Skeletal muscle tissue (tissue), 3 donors: ENCODE measurements at regions not wholly inside any gene's neighbourhood (a gene's known extent, or its start where the extent isn't known, plus 50 kb on each side); places are given as distances from the start of the nearest gene placed in this dataset.

Experiments used
- H3K27ac ChIP-seq: one replicate; pipeline ENCODE4 v1.7.0; 2013; ENCODE audit warnings: mild to moderate bottlenecking, low read depth, low read length, inconsistent platforms
- H3K27me3 ChIP-seq, 3 donors: one replicate each; pipeline ENCODE4 v1.7.0; 2013; ENCODE audit warnings: low read length in 3 of 3; ENCODE audit not compliant: control insufficient read depth in 3 of 3, insufficient read depth in 3 of 3
- H3K36me3 ChIP-seq, 3 donors: one replicate each; pipeline ENCODE4 v1.7.0; 2013; ENCODE audit warnings: low read length in 3 of 3; ENCODE audit not compliant: control insufficient read depth in 3 of 3, insufficient read depth in 3 of 3
- H3K4me1 ChIP-seq, 3 donors: one replicate each; pipeline ENCODE4 v1.7.0; 2013; ENCODE audit warnings: low read length in 3 of 3, mild to moderate bottlenecking in 3 of 3; ENCODE audit not compliant: control insufficient read depth in 3 of 3, insufficient read depth in 3 of 3
- H3K4me3 ChIP-seq, 3 donors: one replicate each; pipeline ENCODE4 v1.7.0; 2013; ENCODE audit warnings: low read length in 3 of 3
- H3K9ac ChIP-seq, 3 donors: one replicate each; pipeline ENCODE4 v1.7.0; 2013; ENCODE audit warnings: low read length in 3 of 3, mild to moderate bottlenecking in 3 of 3, moderate library complexity in 2 of 3, low read depth in 1 of 3
- H3K9me3 ChIP-seq, 3 donors: one replicate each; pipeline ENCODE4 v1.7.0; 2013; ENCODE audit warnings: low read length in 3 of 3; ENCODE audit not compliant: control insufficient read depth in 3 of 3
- donor health status: Osteomylitis.

DNA sequence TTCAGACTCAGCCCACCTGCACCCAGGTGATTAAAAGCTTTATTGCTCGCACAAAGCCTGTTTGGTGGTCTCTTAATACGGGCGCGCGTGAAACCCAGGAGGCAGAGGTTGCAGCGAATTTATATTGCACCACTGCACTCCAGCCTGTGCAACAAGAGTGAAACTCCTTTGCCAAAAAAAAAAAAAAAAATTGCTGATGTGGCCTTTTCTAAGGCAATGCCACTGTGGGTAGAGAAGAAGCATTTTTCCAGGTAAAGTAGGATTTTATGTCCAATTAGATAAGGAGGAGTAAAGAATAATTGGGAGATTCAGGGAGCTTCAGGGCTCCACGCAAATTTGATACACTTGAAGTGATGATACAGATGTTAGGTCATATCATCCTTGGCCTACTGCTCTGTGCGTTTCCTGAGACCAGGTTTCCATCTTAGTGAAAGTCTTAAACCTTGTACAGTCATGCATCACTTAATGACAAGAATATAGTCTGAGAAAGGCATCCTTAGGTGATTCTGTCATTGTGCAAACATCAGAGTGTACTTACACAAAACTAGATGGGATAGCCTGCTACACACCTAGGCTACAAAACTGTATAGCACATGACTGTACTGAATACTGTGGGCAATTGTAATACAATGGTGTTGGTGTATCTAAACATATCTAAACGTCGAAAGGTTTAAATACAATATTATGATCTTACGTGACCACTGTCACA lies 150.9 kb downstream of the SPRY2 start:
- Histone ChIP-seq H3K4me3 (no peak overlapping the region), H3K27me3 (no peaks in the 10 kb centered on the region), H3K36me3 (no peaks in the 10 kb centered on the region), H3K9me3 (no peaks in the 10 kb centered on the region), H3K4me1 (no peaks in the 10 kb centered on the region), H3K9ac (no peak overlapping the region), H3K27ac (no peak overlapping the region)

GRCh38 chr13:80180740-80181355 lies 160.1 kb downstream of the SPRY2 start:
- Histone ChIP-seq H3K27me3 (no peaks in the 10 kb centered on the region), H3K4me3 (no peak overlapping the region), H3K36me3 (no peaks in the 10 kb centered on the region), H3K9me3 (no peaks in the 10 kb centered on the region), H3K4me1 (no peaks in the 10 kb centered on the region), H3K27ac (no peak overlapping the region), H3K9ac (no peak overlapping the region)

DNA sequence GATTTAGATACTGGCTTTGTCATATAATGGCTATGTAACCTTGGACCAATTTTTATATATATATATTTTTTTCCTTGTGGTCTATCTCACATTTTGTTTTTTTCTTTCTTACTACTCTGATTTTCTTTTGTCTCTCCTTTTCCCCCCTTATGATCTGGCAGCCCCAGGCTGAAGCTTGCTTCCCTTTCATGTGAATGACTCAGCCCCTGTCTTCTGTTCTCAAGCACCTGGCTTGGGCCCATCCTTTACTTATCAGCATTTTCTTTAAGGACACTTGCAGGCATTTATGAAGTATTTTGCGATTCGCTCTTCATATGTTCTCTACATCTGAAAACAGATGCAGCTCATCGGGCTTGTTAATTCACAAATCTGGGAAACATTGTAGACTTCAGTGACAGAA lies 163.6 kb downstream of the SPRY2 start:
- no peaks in the 10 kb centered on the region for H3K4me1 ChIP-seq
- H3K9me3 ChIP-seq = no peaks in the 10 kb centered on the region
- no peak overlapping the region for H3K27ac ChIP-seq
- H3K27me3 ChIP-seq = no peaks in the 10 kb centered on the region
- no peak overlapping the region for H3K9ac ChIP-seq
- no peak overlapping the region for H3K4me3 ChIP-seq
- no peaks in the 10 kb centered on the region for H3K36me3 ChIP-seq

DNA sequence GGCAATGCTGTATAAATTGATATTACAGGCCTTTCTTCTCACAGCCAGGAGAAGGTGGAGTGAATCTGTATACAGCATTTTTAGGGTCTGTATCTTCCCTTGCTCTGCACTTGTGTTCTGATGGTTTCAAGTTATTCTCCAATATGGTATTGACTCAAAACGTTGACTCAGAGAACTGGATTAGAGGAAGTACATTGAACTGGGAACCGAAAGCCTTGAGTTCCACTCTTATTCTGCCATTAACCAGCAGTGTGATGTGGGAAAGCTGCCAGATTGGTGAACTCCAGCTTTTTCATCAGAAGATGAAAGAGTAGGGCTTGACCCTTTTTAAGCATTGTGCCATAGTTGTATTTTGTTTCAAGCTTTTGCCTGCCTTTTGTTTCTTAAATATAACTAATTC lies 167.7 kb downstream of the SPRY2 start:
- Histone ChIP-seq H3K27me3 (no peaks in the 10 kb centered on the region), H3K9me3 (no peaks in the 10 kb centered on the region), H3K9ac (no peak overlapping the region), H3K36me3 (no peaks in the 10 kb centered on the region), H3K4me3 (no peak overlapping the region), H3K4me1 (no peaks in the 10 kb centered on the region), H3K27ac (no peak overlapping the region)

DNA sequence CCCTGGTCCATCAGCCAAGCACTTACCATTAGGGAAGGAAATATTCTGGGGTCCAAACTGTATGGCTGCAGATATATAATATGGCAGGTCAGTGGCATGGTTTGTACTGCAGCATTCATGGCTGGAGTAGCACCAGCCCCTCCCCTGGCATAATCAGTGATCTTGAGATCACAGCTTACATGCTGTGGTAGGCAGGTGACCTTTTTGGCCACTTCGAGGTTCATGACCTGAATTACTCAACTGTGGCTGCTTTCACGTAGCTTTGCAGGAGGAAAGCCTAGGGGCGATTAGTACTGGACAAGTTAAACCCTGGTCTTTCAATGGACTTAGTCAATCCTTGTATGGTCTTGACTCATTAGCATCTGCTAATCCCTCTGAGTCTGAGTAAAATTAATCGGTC lies 169.8 kb downstream of the SPRY2 start:
- Histone ChIP-seq H3K9ac (no peak overlapping the region), H3K4me1 (no peaks in the 10 kb centered on the region), H3K9me3 (no peaks in the 10 kb centered on the region), H3K27me3 (no peaks in the 10 kb centered on the region), H3K27ac (no peak overlapping the region), H3K4me3 (no peak overlapping the region), H3K36me3 (no peaks in the 10 kb centered on the region)

DNA sequence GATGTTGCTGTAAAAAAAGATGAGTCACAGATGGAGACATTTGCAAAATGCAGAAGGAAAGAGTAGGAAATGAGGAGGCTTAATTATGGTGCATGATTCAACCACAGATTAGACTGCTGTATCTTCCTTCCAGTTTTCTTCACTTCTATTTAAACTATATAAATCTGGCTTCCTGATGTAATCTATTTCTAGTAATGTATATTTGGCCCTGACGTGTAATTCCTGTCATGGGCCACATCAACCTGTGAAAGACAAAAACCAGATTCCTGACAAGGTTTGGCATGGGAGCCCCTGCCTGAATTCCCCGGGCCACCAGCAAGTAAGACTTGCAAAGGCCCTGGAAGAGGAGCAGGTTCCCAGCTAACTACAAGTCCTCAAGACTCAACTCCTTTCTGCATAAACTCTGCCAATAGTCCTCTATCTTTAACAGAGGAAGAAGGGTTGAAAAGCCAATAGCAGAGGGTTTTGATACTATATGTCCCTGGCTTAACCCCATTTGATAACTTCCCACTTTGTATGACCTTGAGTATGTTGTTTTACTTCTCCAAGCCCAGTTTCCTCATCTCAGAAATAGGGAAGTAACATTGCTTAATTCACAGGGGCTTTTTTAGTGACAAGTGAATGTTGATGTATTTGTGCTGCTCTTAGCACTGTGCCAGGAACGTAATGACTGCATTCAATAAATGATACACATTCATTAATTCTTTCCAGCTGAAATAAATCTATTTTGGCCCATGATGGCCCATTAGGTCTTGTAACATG lies 172.7 kb downstream of the SPRY2 start:
- Histone ChIP-seq H3K4me3 (no peak overlapping the region), H3K9ac (no peak overlapping the region), H3K27me3 (no peaks in the 10 kb centered on the region), H3K27ac (no peak overlapping the region), H3K4me1 (no peaks in the 10 kb centered on the region), H3K9me3 (no peaks in the 10 kb centered on the region), H3K36me3 (no peaks in the 10 kb centered on the region)

- no peak overlapping the region for H3K27ac ChIP-seq
- H3K4me1 ChIP-seq = no peaks in the 10 kb centered on the region
- H3K9ac ChIP-seq = no peak overlapping the region
- no peaks in the 10 kb centered on the region for H3K36me3 ChIP-seq
- H3K4me3 ChIP-seq = no peak overlapping the region
- H3K9me3 ChIP-seq = no peaks in the 10 kb centered on the region
- no peaks in the 10 kb centered on the region for H3K27me3 ChIP-seq
Measured at GRCh38 chr13:80166352-80166751, 174.6 kb downstream of the SPRY2 start.

DNA sequence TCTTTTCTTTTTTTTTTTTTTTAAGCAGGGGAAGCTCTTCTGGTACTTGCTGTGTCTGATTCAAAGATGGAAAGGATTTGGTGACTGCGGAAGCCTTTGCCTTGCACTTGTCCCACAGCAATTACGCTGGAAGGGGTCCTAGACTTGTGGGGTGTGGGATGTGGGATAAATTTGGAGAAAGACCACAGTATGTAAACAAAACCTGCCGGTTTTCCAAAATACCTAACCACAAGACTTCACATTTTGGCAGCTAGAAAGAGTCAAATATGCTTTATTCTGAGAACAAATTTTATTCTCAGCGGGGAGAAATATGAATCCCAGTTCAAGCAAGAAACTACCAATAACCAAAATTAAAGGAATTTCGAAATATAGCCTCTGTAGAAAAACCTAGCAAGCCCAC lies 176.5 kb downstream of the SPRY2 start:
- H3K36me3 ChIP-seq = no peaks in the 10 kb centered on the region
- no peak overlapping the region for H3K9ac ChIP-seq
- H3K27me3 ChIP-seq = no peaks in the 10 kb centered on the region
- no peak overlapping the region for H3K4me3 ChIP-seq
- no peaks in the 10 kb centered on the region for H3K9me3 ChIP-seq
- no peaks in the 10 kb centered on the region for H3K4me1 ChIP-seq
- no peak overlapping the region for H3K27ac ChIP-seq

DNA sequence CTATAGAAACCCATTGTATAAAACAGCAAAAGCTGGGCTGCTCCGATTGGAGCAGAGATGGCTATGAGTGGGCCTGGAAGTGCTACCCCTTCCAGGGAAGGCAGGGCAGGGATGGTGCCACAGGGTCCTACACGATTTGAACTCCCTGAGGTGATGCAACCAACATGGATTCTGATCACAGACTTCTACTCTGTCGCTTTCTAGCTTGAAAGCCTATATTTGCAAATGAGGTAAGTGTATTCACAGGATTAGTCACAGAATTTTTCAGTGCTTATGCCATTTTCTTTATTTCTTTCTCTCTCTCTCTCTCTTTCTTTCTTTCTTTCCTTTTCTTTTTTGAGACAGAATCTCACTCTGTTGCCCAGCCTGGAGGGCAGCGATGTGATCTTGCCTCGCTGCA lies 179.0 kb downstream of the SPRY2 start:
- Histone ChIP-seq H3K9ac (no peak overlapping the region), H3K27ac (no peak overlapping the region), H3K9me3 (no peaks in the 10 kb centered on the region), H3K27me3 (no peaks in the 10 kb centered on the region), H3K4me3 (no peak overlapping the region), H3K36me3 (no peaks in the 10 kb centered on the region), H3K4me1 (no peaks in the 10 kb centered on the region)

- Histone ChIP-seq H3K27ac (no peak overlapping the region), H3K4me1 (no peaks in the 10 kb centered on the region), H3K9ac (no peak overlapping the region), H3K4me3 (no peak overlapping the region), H3K27me3 (no peaks in the 10 kb centered on the region), H3K9me3 (no peaks in the 10 kb centered on the region), H3K36me3 (no peaks in the 10 kb centered on the region)
Measured at GRCh38 chr13:80161219-80161618, 179.7 kb downstream of the SPRY2 start.
